HG03571 (cell line): ENCODE measurements at regions not wholly inside any gene's neighbourhood (a gene's known extent, or its start where the extent isn't known, plus 50 kb on each side); places are given as distances from the start of the nearest gene placed in this dataset.
"Not testable (repeated sequence)": the region's sequence is repeated elsewhere in the genome, so short reads cannot be mapped to it uniquely, and the experiment has no call there.

ENCODE experiments used
- ATAC-seq: cut with Tn5 transposase; IDR thresholded peaks from one replicate; pipeline ENCODE4 v1.9.1; 2021; ENCODE audit not compliant: unreplicated experiment

DNA sequence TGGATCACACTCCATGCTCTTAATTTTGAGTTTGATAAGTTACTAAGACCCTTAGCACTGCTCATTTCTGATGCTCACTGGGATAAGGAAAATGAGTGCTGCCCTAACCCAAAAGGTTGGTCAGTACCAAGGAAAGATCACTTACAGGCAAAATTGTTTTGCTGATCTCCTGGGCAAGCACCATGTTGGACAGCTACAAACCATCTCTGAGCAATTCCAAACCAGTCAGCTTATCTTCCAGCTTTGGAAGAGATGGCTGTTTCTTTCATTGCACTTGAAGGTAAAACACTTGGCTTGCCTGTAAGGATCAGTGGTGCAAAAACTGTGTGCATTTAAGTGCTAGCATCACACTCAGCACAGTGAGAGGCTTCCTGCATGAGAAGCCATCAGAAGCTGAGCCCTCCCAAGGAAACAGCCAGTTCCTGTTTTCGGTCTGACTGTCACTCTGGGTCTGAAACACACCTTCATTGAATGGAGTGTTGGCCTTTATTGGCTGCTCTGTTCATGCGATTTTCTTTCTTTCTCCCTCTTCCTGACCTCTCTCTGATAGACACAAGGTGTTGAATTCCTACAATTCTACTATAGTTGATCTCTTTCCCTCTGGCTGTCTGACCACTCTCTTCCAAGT is 126.4 kb upstream of the GHITM start:
- peak; percentile 97 for ATAC-seq

DNA sequence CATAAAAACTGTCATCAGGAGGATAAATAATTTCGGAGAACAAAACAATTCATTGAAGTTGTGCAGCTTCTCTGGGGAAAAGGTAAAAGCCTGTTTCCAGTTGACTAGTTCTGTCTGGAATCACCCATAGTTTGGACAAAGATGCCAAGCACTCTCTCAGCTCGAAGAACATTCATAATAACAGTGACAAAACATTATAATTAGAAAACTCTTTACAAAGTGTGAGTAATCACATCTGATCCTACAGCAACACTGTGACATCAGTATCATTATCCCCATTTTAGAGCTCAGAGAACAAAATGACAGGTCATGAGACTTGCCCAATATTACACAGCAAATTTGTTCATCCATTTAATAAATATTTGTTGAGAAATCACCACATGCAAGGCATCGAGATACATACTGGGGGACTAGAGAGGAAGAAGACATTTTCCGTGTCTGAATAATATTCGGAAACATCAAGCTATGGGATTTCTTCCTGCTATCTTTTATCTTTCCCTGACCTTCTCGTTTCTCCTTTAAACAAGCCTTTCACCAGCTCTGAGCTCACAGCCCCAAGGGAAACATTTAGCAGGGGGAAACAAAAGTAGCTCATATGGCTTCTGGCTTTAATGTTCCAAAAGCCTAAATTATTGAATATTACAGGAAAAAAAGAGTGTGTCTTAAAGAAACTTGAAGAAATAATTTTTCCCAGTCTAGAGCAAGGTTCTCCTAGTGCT is 123.3 kb upstream of the GHITM start:
- no peak for ATAC-seq

DNA sequence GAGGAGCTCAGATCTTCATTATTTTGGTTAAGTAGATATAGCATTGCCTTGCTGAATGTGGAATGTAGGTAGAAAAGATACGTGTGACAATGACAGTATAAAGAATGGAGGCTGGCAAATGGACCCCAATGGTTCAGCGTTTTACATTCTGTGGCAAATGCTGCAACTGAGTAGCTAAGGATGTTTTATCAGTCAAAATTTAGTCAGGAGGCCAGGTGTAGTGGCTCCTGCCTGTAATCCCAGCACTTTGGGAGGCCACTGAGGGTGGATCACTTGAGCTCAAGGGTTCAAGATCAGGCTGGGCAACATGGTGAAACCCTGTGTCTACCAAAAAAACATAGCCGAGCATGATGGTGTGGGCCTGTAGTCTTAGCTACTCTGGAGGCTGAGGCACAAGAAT is 120.5 kb upstream of the GHITM start:
- no peak for ATAC-seq

DNA sequence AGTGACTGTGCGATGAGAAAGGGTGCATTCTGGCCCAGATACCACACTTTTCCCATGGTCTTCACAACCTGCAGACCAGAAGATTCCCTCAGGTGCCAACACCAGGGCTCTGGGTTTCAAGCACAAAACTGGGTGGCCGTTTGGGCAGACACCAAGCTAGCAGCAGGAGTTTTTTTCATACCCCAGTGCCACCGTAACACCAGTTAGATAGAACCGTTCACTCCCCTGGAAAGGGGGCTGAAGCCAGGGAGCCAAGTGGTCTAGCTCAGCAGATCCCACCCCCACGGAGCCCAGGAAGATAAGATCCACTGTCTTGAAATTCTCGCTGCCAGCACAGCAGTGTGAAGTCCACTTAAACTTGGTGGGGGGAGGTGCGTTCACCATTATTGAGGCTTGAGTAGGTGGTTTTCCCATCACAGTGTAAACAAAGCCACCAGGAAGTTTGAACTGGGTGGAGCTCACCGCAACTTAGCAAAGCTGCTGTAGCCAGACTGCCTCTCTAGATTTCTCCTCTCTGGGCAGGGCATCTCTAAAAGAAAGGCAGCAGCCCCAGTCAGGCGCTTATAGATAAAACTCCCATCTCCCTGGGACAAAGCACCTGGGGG is 119.4 kb upstream of the GHITM start:
- ATAC-seq = not testable (repeated sequence)

DNA sequence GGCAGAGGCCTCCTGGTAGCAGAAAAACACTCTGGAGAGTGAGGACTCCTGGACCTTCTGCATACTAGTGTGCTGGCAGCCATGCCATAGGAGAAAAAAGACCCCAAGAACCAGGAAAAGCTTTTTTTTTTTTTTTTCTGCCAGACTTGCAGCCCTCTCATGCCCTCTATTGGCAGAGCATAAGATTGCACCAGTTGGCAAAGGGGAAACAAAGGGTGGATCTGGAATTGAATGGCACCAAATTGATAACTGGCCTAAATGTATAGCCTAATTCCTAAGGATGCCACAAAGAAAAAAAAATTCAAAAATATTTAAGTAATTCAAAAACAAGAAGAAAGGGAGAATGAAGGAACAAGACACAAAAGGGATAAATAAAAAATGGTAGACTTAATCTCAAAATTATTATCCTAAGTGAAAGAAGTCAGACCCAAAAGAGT is 112.5 kb upstream of the GHITM start:
- no peak for ATAC-seq

DNA sequence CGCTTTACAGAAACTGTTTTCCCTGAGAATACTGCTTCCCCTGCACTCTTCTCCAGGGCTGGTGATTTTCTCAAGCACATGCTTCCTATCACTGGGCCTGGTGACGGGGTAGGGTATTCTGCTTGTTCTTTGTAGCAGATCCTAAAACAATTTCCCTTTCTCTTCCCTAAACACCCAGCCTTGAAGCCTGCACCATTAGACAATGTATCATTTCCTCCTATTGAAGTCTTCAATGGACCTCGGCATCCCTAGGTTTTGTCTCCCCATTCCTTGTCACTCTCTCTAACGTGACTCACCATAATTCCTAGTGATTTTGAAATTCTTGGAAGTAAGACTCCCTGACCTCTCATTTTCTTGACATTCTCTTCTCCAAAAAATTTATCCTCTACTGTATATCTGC is 109.5 kb upstream of the GHITM start:
- no peak for ATAC-seq

DNA sequence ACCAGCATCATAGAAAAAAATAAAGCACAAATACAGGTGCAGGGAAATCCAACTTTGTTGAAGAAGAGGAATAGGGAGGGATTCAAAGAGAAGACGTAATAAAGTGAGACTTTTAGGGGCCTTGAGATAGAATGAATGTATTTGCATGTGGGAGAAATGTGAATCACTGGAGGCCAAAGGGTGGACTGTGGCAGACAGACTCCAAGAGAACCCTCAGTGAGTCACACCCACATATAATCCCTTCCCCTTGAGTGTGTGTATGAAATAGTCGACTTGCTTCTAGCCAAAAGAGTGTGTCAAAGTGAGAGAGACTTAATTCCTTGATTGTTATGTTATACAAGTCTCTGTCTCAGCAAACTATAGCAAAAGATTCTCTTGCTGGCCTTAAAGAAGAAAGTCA is 101.3 kb upstream of the GHITM start:
- ATAC-seq = no peak

DNA sequence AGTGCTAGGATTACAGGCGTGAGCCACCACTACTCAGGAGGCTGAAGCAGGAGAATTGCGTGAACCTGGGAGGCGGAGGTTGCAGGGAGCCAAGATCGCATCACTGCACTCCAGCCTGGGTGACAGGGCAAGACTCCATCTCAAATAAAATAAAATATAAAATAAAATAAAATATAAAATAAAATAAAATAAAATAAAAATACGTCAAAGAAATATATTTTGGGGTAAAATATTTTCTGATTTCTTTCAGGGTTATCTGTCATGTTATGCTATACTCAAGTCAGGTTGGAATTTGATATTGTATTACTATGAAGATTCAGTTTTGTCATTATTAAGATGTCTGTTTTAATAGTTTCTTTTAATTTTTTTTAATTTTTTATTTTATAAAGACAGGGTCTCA is 99.4 kb upstream of the GHITM start:
- no peak for ATAC-seq

DNA sequence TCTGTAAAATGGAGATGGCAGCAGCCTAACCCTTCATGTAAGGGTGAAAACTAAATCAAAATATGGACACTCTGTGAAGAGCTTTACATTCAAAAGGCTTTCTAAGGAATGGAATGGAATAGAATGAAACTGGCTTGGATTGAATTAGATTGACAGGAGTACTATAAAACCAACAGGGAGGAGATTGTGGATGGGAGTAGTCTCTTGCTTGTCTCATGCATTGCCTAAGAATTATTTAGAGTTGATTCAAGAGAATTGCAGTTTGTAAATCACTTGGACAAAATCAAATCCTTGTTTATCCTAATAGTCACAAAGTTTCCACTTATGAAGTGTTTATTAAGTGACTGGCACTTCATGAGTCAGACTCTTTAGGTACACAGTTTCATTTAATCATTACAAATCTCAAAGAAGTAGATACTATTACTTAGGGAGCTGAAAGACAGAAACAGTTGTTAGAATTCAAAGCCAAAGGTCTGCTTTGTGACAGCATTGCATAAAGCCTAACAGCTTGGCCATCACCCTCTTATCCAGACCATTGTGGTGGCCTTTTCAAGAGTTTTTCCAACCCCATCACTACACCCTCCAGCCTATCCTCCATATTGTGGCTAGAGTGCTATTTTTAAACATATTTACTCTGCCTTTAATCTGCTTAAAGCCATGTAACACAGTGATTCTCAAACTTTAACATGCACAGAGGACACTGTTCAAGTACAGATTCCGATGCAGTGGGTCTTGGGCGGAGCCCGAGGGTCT is 91.9 kb upstream of the GHITM start:
- ATAC-seq = no peak

DNA sequence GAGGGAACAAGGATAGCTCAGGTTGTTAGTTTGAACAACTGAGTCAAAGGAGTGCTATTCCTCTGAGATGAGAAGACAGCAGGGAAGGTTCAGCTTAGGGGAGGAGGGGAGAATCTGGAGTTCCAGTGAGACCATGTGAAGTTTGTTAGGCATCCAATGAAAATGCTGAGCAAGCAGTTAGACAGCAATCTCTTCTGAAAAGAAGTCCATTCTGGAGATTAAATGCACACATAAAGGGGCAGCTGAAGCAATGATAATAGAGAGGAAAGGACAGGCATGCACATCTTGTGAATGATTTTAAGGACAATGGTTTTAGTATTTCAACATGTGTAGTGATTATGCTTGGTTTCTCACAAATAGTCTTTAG is 89.7 kb upstream of the GHITM start:
- ATAC-seq = no peak

DNA sequence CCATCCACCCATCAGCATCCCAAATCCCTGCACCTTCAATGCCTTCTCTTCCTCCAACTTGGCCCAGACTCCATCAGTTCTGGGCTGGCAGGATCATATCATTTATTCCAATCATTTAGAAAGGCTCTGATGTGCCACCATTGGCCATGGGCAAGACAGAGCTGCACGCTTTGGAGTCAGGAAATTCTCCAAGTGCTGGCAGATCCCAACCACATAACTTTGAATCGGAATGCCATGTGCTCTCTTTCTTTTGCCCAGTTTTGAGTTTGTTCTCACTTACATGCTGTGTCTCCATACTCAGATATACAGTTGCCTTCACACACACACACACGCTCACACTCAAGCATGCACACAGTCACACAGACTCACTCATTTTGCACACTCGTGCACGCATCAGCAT is 85.7 kb upstream of the GHITM start:
- ATAC-seq = no peak

DNA sequence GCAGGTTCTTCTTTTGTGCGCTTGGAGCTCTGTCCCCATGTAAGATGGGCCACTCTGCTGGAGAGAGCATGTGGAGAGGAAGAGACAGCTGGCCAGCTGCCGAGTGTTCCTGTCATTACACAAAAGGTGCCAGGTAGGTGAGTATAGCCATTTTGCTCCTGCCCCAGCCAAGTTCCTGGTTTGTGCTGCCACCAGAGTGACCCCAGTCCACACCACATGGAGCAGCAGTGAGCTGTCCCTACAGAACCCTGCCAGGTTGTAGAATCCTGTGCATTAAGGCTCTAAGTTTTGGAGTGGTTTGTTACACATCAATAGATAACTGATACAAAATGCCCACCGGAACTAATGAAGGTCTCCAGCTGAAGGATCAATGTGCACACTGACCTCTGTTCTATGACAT is 84.6 kb upstream of the GHITM start:
- ATAC-seq = no peak

DNA sequence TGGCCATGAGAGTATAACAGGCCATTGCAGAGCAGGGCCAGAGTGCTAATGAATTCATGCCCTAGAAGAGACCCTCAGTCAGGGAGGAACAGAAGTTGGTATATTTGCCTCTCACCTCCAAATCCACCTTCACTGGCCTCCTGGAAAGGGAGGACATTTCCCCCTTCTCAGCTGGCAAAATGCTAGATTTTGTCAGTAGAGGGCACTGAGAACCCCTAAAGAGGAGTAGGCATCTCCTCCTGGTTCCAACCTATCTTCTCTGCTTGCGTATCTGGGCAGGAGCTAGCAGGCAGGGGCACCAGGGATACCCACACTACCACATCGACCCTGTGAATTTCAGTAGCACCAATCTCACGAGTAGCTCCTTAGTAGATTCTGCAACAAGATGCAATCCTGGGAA is 79.8 kb upstream of the GHITM start:
- no peak for ATAC-seq

DNA sequence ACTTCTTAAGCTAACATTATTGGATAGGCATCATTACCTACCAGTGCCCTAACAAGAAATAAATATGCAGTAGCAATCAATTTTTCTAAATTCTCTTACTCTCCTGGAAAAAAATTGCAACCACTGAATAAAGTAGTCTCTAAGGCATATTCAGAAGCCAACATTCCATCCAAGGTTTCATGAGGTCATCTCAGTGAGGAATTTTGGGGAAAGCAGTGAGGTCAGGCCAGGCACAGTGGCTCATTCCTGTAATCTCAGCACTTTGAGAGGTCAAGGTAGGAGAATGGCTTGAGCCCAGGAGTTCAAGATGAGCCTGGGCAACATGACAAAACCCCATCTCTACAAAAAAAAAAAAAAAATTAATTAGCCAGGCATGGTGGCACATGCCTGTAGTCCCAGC is 75.9 kb upstream of the GHITM start:
- no peak for ATAC-seq

DNA sequence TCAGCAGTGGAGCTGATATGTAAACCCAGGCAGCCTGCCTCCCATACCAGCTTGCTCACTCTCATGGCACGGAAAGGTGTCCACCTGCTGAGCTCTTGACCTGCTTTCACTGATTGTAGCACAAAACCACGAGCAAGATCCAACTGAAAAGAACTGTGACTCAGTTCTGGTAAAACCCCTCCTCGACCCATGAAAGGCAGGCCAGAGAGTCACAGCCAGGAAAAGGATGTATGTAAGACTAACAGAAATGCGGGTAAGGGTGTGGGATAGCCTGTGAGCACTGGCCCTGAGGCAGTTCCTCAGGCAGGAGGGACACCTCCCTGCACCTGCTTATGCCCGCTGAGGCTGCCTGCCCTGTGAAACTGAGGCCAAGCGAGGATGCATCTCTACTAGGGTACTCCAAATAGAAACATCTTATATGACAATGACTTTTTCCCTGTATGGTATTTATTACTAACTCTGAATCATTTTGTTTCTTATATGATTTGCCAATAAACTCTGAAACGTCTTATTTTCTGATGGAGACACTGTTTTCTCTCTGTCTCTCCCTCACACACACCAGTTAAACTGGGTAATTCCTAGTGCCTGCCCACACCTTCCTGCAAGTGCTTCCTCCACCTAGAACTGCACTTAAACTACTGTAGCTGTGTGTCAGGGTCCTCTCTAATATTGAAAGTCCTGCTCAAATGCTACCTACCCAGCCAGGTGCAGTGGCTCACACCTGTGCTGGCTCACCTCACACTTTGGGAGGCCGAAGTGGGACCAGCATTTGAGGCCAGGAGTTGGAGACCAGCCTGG is 73.3 kb upstream of the GHITM start:
- ATAC-seq = no peak

DNA sequence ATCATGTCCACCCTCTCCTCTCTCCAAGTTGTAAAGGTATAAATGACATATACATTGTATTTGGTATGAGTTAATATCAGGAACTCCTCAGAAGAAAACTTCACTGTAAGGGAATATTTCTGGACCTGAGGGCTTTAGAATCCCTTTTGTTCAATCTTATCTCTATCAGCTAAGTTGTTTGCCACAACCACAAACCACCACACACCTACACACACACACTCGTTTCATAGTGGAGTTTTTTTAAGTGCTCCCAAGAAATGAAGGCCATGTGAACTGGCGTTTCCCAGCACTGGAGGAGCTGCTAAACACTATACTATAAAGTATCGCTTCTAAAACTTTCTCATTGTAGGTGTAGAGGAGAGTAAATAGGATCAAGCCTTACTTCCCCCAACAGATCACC is 64.8 kb upstream of the GHITM start:
- no peak for ATAC-seq

DNA sequence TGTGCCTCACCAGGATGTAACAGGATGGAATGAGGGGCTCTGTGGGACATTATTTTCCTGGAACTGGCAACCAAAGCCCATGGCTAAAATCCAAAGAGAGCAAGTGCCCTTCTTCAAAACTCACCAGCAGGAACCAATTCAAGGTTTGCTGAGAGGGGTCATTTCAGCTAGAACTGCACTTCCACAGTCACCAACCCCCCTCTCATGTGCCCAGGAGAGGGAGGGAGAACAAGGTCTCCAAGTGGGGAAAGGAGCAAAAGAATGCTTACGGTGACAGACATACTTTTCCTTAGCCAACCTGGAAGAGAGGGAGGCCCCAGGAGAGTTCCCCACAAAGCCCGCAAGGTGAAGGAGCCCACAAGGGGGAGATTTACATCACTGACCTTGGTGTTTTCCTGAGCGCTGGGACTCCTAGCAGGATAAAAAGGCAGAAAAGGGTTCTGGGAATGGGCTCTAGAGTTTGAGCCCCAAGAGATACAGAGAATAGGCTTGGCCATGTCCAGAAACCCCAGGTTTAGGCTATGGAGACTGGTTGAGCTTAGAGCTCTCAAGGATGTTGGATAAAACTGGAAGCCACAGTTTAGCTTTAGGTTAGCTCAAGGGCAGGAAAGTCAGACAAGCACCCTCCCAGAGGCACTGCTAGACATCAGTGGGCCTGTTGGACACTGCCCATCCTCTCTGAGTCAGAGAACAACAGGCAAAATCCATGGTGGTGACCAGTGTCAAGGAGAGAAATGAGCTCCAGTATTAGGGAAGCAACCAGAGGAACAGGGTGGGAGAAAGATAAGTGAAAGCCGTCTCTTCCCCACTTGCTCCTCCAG is 63.9 kb upstream of the GHITM start:
- ATAC-seq = no peak

DNA sequence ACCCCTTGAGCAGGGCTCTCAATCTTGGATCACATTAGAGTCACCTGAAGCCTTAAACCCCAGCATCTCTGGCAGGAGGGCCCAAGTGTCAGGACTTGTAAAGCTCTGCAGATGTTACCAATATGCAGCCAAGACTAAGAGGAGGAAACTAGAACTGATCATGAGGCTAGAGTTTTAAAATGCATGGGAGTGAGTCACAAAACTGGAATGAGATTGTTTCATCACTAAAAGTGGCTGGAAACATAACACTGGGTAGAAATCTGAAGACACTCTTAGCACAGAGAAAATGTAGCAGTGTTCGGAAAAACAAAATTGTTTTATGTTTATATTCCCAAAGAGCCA is 63.3 kb upstream of the GHITM start:
- ATAC-seq = no peak

DNA sequence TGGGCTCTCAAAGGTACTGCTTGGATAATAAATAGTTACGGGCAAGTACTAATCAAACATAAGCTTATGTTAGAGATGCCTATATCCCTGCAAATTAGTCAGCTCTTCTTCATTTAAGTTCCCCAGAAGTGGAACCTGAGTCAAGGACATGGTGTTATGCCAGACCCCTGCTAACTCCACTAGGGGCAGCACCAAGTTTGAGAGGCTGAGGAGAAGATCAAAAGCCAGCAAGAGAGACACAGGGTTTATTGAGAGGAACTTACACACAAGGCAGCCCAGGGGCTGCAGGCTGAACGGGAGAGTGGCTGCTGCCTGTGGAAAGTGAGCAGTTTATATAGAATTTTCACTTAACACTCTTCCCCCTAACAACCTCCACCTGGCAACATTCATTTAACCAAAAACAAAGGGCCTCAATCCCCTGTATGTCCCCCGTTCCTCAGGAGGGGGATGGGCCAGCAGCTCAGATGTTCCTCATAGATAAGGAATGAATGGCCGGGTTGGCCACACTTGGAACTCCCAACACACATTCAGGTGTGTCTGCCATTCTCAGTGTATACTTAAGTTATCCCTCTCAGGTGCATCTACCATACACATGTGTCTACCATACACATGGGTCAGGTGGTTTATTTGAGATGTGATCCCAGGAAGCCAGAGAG is 62.6 kb upstream of the GHITM start:
- ATAC-seq = no peak

DNA sequence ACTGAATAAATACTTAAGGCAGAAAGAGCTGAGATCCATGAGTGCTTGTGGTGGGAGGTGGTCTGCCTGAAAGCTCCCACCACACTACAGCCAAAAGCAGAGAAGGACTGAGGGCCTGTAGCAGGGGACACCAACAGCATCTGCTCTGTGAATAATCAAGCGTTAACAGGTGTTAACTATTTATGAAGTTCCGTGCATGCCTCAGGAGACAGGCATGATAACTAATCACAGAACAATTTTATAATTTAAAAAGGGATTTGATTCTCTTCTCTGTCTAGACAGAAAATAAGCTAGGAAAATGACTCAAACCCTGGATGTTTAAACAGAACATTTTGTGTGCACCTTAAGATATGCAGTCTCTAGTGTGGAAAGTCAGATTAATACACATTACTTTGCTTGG is 61.5 kb upstream of the GHITM start:
- ATAC-seq = no peak
